ENCODE measurements at regions not wholly inside any gene's neighbourhood (a gene's known extent, or its start where the extent isn't known, plus 50 kb on each side); places are given as distances from the start of the nearest gene placed in this dataset.
"Not testable (repeated sequence)": the region's sequence is repeated elsewhere in the genome, so short reads cannot be mapped to it uniquely, and the experiment has no call there.

DNA sequence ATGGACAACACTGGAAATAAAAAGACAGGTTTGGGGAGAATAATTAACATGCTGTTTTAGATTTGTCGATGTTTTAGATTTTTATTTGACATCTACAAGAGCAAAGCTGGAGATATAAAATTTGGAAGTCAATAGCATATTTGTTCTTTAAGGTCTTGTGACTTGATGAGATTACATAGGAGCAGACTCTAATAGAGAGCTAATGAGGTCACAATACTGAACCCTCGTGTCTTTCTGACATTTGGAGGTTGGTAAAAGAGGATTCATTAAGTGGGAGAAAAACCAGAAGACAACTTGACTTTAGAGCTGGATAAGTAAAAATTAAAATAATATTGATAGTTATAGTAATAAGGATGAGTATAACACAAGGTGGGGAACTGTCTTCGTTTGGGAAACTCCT is 322.7 kb upstream of the SEMA6A start:
- DNase-seq (ENCODE audit: low spot score), result no peak

DNA sequence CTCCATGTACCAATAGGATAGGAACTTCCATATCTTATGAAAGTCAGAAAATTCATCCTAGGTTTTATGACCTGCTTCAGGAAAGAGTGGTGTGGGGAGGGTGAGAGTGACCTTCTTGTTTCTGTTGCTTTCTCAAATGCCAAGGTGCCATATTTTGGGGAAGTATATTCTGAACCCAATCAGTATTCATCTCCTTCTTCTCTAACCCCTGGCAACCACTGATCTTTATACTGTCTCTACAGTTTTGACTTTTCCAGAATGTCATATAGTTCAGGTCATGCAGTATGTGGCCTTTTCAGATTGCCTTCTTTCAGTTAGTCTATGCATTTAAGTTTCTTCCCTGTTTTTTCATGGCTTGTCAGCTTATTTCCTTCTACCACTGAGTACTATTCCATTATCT is 321.4 kb upstream of the SEMA6A start:
- no peak for DNase-seq (ENCODE audit: low spot score)

DNA sequence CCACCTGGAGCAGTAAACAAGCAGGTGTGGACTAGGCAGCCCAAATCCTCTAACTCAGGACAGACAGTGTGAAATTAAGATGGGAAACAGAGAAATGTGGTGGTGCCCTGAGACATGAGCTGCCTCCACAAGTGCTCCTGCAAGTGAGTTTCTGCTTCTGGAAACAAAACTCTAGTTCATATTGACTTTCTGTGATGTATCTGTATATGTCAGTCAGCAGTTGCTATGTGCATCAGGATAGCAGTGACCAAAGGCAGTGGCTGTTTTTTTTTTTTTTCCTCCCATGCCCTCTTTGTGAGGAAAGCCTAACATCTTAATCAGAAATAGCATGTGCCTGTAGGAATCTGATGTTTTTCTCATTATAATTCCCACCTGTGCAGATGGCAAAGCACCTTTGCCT is 318.4 kb upstream of the SEMA6A start:
- DNase-seq (ENCODE audit: low spot score), result no peak

GRCh38 chr5:116887104-116887503 is 312.5 kb upstream of the SEMA6A start:
- no peak for DNase-seq (ENCODE audit: low spot score)

DNA sequence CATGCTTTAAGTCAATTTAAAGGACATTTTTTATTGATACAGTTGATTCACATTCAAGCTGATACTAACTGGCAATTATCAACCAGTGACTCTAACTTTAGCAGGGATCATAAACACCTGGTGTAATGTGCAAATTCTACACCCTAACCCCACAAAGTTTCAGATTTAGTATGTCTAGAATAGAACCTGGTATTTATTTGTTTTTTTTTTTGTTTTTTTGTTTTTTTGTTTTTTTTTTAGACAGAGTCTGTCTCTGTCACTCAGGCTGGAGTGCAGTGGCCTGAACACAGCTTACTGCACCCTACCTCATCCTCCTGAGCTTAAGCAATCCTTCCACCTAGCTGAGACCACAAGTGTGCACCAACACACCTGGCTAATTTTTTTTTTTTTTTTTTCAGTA is 311.2 kb upstream of the SEMA6A start:
- DNase-seq (ENCODE audit: low spot score), result no peak

DNA sequence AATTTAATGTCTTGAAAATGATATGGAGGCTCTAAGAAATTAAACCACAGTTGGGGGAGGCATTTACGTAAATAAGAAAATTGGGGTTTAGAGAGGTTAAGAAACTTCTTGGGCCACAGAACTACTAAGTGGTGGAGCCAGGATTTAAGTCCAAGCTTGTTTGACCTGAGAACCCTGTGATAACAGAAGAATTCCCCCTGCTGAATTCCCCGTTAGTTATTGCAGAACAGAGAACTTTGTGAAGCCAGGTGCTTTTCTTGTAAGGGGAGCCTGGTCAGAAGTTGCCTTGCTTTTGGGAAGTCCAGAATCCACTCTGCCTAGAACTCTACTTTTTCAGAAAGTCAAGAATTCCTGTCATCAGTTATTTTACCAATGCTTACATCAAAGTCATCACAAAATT is 309.3 kb upstream of the SEMA6A start:
- DNase-seq (ENCODE audit: low spot score), result no peak

GRCh38 chr5:116881921-116882531 is 307.4 kb upstream of the SEMA6A start:
- DNase-seq (ENCODE audit: low spot score), result no peak

GRCh38 chr5:116880601-116881000 is 306.0 kb upstream of the SEMA6A start:
- no peak for DNase-seq (ENCODE audit: low spot score)

DNA sequence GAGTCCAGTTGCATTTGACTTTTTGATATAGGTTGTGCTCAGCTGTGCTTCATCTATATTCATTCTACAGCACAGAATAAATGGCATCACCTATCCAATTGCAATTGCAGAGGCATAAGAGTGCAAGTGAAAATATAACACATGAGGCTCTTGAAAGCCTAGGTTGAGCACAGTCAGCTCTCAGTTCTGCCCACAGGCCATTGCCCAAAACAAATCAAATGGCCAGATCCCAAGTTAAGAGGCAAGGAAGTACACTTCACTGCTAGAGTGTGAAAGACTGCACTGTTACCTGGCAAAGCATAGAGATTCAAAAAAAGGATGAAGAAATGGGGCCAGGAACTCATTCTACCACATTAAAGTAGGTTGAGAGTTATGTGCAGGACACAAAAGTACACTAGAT is 305.5 kb upstream of the SEMA6A start:
- no peak for DNase-seq (ENCODE audit: low spot score)

- DNase-seq (ENCODE audit: low spot score), result no peak
Observed at GRCh38 chr5:116876240-116876840, 301.7 kb upstream of the SEMA6A start.

- DNase-seq (ENCODE audit: low spot score), result no peak
Observed at GRCh38 chr5:116872986-116873385, 298.4 kb upstream of the SEMA6A start.

- no peak for DNase-seq (ENCODE audit: low spot score)
Observed at GRCh38 chr5:116872486-116872885, 297.9 kb upstream of the SEMA6A start.

DNA sequence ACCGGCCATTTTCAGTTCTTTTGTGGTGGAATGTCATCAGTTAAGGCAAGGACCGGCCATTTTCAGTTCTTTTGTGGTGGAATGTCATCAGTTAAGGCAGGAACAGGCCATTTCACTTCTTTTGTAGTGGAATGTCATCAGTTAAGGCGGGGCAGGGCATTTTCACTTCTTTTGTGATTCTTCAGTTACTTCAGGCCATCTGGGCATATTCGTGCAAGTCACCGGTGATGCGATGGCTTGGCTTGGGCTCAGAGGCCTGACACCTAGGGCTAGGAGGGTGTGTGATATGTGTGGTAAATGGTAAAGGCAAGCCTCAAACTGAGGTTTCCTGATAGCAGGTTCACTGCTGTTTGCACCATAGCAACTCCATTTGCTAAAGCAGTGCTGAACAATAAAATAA is 293.2 kb upstream of the SEMA6A start:
- not testable (repeated sequence) for DNase-seq (ENCODE audit: low spot score)

GRCh38 chr5:116865651-116866050 is 291.0 kb upstream of the SEMA6A start:
- DNase-seq (ENCODE audit: low spot score), result no peak

DNA sequence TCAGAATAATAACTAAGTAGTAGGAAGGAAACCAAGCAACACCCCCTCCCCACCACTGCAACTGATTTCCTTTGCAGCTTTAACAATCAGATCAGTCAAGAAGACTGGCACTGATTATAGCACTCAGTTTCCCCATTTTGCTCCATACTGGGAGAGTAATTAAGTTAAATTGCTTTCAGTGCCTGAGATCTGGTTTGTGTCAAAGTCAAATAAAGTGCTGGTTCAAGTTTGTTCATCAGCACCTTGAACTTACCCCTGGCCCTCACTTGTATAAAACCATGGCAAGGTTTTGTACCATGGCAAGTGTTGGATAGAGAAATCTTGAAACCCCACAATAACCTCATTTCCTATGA is 290.2 kb upstream of the SEMA6A start:
- no peak for DNase-seq (ENCODE audit: low spot score)

DNA sequence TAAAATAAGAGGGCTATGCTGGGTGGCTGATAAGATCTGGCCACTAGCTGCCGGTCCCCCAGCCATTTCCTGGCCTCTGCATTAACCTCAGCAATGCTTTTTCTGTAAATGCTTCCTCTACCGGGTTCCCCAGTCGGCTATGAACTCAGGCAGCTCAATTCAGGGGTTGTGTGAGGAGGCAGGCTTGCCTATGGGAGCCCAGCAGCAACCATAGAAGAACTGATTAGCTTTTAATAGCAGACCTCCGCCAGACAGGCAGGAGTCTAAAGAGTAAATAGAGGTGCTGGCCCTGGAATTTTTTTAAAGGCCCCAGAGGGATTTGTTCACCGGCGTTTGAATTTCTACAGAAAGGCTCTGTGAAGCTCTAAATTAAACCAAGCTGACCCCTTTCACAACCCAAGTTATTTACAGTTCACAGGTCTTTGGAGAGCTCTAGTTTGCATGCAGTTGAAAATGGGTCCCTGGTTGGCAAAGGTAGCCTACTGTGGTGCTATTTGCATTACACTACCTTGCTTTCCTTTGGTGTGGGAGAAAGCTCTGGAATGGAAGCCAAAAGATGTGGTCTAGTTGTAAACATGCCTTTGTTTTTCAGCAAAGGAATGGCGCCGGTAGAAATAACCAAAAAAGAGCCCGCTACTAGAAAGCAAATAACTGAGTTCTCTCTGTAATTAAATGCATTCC is 289.7 kb upstream of the SEMA6A start:
- peak; percentile 64 for DNase-seq (ENCODE audit: low spot score)

DNA sequence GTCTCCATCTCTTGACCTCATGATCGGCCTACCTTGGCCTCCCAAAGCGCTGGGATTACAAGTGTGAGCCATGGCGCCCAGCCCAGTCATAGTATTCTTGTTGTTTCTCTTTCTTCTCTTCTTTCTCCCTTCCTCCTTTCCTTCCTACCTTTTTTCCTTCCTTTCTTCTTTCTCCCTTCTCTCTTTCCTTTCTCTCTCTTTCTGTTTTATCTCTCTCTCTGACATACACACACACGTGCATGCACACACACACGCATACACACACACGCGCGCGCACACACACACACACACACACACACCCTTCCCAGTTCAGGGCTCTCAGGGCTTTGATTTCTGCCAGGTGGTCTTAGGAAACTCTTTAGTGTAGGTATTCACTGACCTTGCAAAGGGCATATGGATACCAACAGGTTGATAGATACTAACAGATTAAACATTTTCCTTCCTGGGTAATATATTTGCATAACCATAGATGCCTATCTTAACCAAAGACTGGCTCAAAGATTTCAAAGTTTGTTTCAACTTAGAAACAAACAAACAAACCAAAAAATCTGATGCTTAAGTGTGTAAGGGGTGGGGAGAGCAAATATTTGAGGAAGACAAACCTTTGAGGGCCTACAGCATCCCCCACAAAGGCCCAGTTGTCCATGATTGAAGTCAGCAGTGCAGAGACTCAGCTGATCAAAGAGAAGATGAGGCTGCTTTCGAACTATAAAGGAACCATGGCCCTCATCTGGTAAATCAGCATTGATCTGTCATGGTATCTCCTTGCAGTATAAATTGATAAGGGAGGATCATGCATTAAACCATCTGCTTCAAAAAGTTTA is 288.2 kb upstream of the SEMA6A start:
- DNase-seq (ENCODE audit: low spot score), result no peak

GRCh38 chr5:116861666-116862065 is 287.0 kb upstream of the SEMA6A start:
- DNase-seq (ENCODE audit: low spot score), result no peak

DNA sequence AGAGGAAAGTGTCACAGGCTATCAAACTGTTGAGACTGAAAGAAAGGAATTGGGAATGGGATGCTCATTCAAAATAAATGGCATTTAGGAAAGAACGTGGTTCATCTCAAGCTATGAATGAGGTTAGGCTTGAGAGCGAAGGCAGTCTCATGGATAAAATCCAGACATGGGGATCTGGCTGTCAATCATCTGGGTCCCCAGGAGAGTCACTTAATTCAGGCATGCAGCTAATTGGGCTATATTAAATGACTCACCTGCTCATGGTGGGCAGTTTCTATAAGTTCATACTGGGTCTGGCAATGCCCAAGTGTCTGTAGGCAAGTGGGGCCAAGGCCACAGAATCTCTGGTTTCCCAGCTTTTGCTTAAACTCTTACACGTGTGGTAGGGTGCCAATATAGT is 286.5 kb upstream of the SEMA6A start:
- DNase-seq (ENCODE audit: low spot score), result no peak

- peak; percentile 34 for DNase-seq (ENCODE audit: low spot score)
Observed at GRCh38 chr5:116859666-116860320, 285.2 kb upstream of the SEMA6A start.

- no peak for DNase-seq (ENCODE audit: low spot score)
Observed at GRCh38 chr5:116858705-116859333, 284.2 kb upstream of the SEMA6A start.

- not testable (repeated sequence) for DNase-seq (ENCODE audit: low spot score)
Observed at GRCh38 chr5:116858020-116858419, 283.4 kb upstream of the SEMA6A start.
